ENCODE measurements at regions not wholly inside any gene's neighbourhood (a gene's known extent, or its start where the extent isn't known, plus 50 kb on each side); places are given as distances from the start of the nearest gene placed in this dataset.

GRCh38 chr2:14072338-14072737, 560.2 kb upstream of the LRATD1 start:
- H3K27ac ChIP-seq, result no peak overlapping the region
- no peak overlapping the region for H3K4me3 ChIP-seq
- ATAC-seq, result no peak
- TF ChIP-seq JUN (IDR thresholded peaks at IDR 0.05) (no peak), MYC (IDR thresholded peaks at IDR 0.05; ENCODE audit: borderline replicate concordance, low read length) (no peak), HOXB13 (CRISPR knock-in tag; IDR thresholded peaks at IDR 0.05; ENCODE audit: low read depth) (no peak), KDM1A (IDR thresholded peaks at IDR 0.05; ENCODE audit: low read depth) (no peak), BHLHE40 (IDR thresholded peaks at IDR 0.05; ENCODE audit: low read depth, low read length) (no peak), RNF2 (IDR thresholded peaks at IDR 0.05; ENCODE audit: borderline replicate concordance, low read depth) (no peak), REST (IDR thresholded peaks at IDR 0.05) (no peak), POLR2AphosphoS2 (conservative IDR thresholded peaks at IDR 0.05; ENCODE audit: low read length) (no peak), CBX2 (IDR thresholded peaks at IDR 0.05; ENCODE audit: borderline replicate concordance, low read depth) (no peak), RAD21 (conservative IDR thresholded peaks at IDR 0.05 in 1 of 2, IDR thresholded peaks at IDR 0.05 in 1 of 2) (no peak), SREBF2 (IDR thresholded peaks at IDR 0.05) (no peak), TP53 (CRISPR knock-in tag; IDR thresholded peaks at IDR 0.05) (no peak), NFE2L2 (conservative IDR thresholded peaks at IDR 0.05; ENCODE audit: low read length) (no peak), HDAC2 (IDR thresholded peaks at IDR 0.05) (no peak), HEYL (CRISPR knock-in tag; IDR thresholded peaks at IDR 0.05) (no peak), ZC3H11A (IDR thresholded peaks at IDR 0.05) (no peak)
- TF ChIP-seq, protein P1, sequence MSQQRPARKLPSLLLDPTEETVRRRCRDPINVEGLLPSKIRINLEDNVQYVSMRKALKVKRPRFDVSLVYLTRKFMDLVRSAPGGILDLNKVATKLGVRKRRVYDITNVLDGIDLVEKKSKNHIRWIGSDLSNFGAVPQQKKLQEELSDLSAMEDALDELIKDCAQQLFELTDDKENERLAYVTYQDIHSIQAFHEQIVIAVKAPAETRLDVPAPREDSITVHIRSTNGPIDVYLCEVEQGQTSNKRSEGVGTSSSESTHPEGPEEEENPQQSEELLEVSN (IDR thresholded peaks at IDR 0.05; ENCODE audit: borderline replicate concordance, low read depth), result no peak
- TF ChIP-seq, protein P2, sequence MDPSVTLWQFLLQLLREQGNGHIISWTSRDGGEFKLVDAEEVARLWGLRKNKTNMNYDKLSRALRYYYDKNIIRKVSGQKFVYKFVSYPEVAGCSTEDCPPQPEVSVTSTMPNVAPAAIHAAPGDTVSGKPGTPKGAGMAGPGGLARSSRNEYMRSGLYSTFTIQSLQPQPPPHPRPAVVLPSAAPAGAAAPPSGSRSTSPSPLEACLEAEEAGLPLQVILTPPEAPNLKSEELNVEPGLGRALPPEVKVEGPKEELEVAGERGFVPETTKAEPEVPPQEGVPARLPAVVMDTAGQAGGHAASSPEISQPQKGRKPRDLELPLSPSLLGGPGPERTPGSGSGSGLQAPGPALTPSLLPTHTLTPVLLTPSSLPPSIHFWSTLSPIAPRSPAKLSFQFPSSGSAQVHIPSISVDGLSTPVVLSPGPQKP (IDR thresholded peaks at IDR 0.05; ENCODE audit: low read depth, low read length), result no peak
- no peak for FAIRE-seq
- 29% methylated on average over 1 of the region's 1 CpG for WGBS (ENCODE audit: missing lambda C conversion rate)
- H3K9me3 ChIP-seq, result peaks cover 2% of the 10 kb centered on the region; the same call in 1 of the 3 replicates
- no peak for DNase-seq (ENCODE audit: low read depth in 1 of 2, low spot score in 1 of 2)
- no peak overlapping the region for H3K4me2 ChIP-seq
- ChIA-PET POLR2A (no interaction called here), CTCF (no interaction called here)
- H3K4me1 ChIP-seq, result no peaks in the 10 kb centered on the region

DNA sequence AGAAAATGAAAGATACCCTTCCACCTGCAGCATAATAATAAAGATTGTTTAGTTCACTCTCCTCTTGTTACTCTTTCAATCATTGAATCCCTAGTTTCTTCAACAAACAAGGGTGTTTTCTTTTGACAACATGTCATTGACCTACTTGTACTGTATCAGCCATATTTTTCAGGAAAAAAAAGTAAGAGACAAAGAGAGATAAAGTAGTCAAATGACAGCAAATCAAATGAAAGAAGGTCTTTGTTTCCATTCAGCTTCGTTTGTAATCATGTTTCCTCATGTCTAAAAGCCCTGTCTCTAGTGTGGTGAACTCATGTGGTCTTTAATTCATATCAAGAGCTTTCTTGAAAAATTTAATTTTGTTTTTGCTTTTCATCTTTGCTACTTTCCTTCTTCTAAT, 557.8 kb upstream of the LRATD1 start:
- ATAC-seq (no peak), DNase-seq (ENCODE audit: low read depth in 1 of 2, low spot score in 1 of 2) (no peak), FAIRE-seq (peak; percentile 28)
- Histone ChIP-seq H3K4me1 (no peaks in the 10 kb centered on the region), H3K4me3 (no peak overlapping the region), H3K9me3 (no peaks in the 10 kb centered on the region), H3K4me2 (no peak overlapping the region), H3K27ac (no peak overlapping the region)
- ChIA-PET CTCF (no interaction called here), POLR2A (no interaction called here)
- 0% methylated on average over 1 of the region's 1 CpG for WGBS (ENCODE audit: missing lambda C conversion rate)
- TF ChIP-seq MAFK (IDR thresholded peaks at IDR 0.05; ENCODE audit: partially characterized antibody) (no peak), BHLHE40 (IDR thresholded peaks at IDR 0.05; ENCODE audit: low read depth, low read length) (no peak), CEBPB (IDR thresholded peaks at IDR 0.05) (no peak), FOXS1 (CRISPR knock-in tag; IDR thresholded peaks at IDR 0.05) (no peak), KDM1A (IDR thresholded peaks at IDR 0.05; ENCODE audit: low read depth) (no peak), TFCP2L1 (CRISPR knock-in tag; IDR thresholded peaks at IDR 0.05) (no peak), CBX2 (IDR thresholded peaks at IDR 0.05; ENCODE audit: borderline replicate concordance, low read depth) (no peak), CHD4 (IDR thresholded peaks at IDR 0.05; ENCODE audit: borderline replicate concordance) (no peak), RARB (CRISPR knock-in tag; IDR thresholded peaks at IDR 0.05) (no peak)
- TF ChIP-seq, protein P3, sequence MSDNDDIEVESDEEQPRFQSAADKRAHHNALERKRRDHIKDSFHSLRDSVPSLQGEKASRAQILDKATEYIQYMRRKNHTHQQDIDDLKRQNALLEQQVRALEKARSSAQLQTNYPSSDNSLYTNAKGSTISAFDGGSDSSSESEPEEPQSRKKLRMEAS (IDR thresholded peaks at IDR 0.05), result no peak
- TF ChIP-seq, protein P4, sequence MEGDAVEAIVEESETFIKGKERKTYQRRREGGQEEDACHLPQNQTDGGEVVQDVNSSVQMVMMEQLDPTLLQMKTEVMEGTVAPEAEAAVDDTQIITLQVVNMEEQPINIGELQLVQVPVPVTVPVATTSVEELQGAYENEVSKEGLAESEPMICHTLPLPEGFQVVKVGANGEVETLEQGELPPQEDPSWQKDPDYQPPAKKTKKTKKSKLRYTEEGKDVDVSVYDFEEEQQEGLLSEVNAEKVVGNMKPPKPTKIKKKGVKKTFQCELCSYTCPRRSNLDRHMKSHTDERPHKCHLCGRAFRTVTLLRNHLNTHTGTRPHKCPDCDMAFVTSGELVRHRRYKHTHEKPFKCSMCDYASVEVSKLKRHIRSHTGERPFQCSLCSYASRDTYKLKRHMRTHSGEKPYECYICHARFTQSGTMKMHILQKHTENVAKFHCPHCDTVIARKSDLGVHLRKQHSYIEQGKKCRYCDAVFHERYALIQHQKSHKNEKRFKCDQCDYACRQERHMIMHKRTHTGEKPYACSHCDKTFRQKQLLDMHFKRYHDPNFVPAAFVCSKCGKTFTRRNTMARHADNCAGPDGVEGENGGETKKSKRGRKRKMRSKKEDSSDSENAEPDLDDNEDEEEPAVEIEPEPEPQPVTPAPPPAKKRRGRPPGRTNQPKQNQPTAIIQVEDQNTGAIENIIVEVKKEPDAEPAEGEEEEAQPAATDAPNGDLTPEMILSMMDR (IDR thresholded peaks at IDR 0.05), result no peak

Measured in A549 (cell line).